Right lobe of liver (tissue), 6 donors: ENCODE measurements at regions not wholly inside any gene's neighbourhood (a gene's known extent, or its start where the extent isn't known, plus 50 kb on each side); places are given as distances from the start of the nearest gene placed in this dataset.
A peak's percentile ranks its signal among the peaks of the same experiment; 100 is the strongest.
"Not testable (repeated sequence)": the region's sequence is repeated elsewhere in the genome, so short reads cannot be mapped to it uniquely, and the experiment has no call there.

Source experiments
- ATAC-seq, 4 donors: fragments of 200-7000 bp; cut with Tn5 transposase; one replicate each; pipeline ENCODE4 v1.9.1; 2020; ENCODE audit warnings: mild to moderate bottlenecking in 4 of 4, moderate library complexity in 4 of 4
- DNase-seq, 3 donors: peaks; one replicate each; pipeline ENCODE4 v3.0.0-alpha.2; 2020
- H3K27ac ChIP-seq, 3 donors: fragments of 200-600 bp; one replicate each; pipeline ENCODE4 v1.8.0; 2022
- H3K27me3 ChIP-seq, 2 donors: fragments of 200-600 bp; one replicate each; pipeline ENCODE4 v1.8.0; 2022
- H3K36me3 ChIP-seq, 4 donors: fragments of 200-600 bp; sonication (generic) in 1 of 4; one replicate each; pipeline versions ENCODE4 v1.5.1 to v1.8.0; 2017 to 2022; ENCODE audit warnings: control low read depth in 1 of 4
- H3K4me1 ChIP-seq, 4 donors: fragments of 200-600 bp; sonication (generic) in 1 of 4; one replicate each; pipeline versions ENCODE4 v1.5.1 to v1.8.0; 2017 to 2022; ENCODE audit warnings: control low read depth in 1 of 4
- H3K4me3 ChIP-seq, 3 donors: fragments of 200-600 bp; one replicate each; pipeline ENCODE4 v1.8.0; 2022
- H3K9me3 ChIP-seq, 4 donors: fragments of 200-600 bp; sonication (generic) in 1 of 4; one replicate each; pipeline versions ENCODE4 v1.5.1 to v1.8.0; 2017 to 2022; ENCODE audit warnings: control low read depth in 1 of 4
- POLR2A ChIP-seq: fragments of 450-650 bp; IDR thresholded peaks from one replicate; pipeline ENCODE4 v1.6.1; 2017; ENCODE audit warnings: antibody characterized with exemption, mild to moderate bottlenecking
- WGBS: methylation state at CpG from one replicate; pipeline ENCODE4 v1.1.6; 2018; ENCODE audit warnings: low coverage, low lambda C conversion rate; ENCODE audit not compliant: insufficient coverage; ENCODE audit errors: missing lambda C conversion rate; 5-methylcytosine and 5-hydroxymethylcytosine counted together
- intact Hi-C, 2 donors: fragments of 100-400 bp; cut with DNase I; formaldehyde crosslinking; loops; one replicate each; pipeline versions ENCODE4 v1.11.2 to v1.14.1; 2022
- TF ChIP-seq, protein P1 (sequence below), 4 donors: fragments of 200-600 bp in 3 of 4; fragments of 450-650 bp in 1 of 4; IDR thresholded peaks; one replicate each; pipeline versions ENCODE4 v1.5.1 to v1.8.0; 2016 to 2022; ENCODE audit warnings: antibody characterized with exemption in 4 of 4, mild to moderate bottlenecking in 2 of 4
- donor health status: DM: no; HTN: yes; CAD: no.
- donor health status: DM: no; HTN: no; CAD: no.
- donor health status: DM: no; HTN: no; CAD: no.
- donor health status: DM: no; HTN: yes; CAD: no.
- donor health status: DM: no; HTN: yes; CAD: no.

DNA sequence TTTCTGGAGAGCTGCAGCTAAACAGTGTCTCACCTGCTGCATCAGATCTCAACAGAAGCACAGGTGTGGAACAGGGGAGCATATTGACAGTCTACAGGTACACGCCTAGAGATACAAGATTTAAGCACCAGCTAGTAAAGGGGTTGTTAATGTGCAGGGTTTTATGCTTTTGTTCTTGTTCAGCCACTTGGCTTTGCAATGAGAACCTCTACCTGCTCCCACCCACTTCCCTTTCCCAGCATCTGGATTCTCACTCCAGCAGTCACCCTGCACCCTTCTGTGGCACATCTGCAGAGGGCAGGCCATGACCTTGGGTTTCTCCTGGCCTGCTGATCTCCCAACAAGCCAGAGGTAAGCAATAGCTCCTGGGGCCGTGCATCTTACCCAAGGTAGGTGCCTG, 446.6 kb downstream of the BUD13 start:
- Histone ChIP-seq H3K9me3 (no peaks in the 10 kb centered on the region), H3K4me1 (no peaks in the 10 kb centered on the region), H3K4me3 (no peak overlapping the region), H3K27ac (no peak overlapping the region), H3K27me3 (no peaks in the 10 kb centered on the region), H3K36me3 (no peaks in the 10 kb centered on the region)
- ATAC-seq: no peak
- no peak for DNase-seq
- TF ChIP-seq, protein P1, sequence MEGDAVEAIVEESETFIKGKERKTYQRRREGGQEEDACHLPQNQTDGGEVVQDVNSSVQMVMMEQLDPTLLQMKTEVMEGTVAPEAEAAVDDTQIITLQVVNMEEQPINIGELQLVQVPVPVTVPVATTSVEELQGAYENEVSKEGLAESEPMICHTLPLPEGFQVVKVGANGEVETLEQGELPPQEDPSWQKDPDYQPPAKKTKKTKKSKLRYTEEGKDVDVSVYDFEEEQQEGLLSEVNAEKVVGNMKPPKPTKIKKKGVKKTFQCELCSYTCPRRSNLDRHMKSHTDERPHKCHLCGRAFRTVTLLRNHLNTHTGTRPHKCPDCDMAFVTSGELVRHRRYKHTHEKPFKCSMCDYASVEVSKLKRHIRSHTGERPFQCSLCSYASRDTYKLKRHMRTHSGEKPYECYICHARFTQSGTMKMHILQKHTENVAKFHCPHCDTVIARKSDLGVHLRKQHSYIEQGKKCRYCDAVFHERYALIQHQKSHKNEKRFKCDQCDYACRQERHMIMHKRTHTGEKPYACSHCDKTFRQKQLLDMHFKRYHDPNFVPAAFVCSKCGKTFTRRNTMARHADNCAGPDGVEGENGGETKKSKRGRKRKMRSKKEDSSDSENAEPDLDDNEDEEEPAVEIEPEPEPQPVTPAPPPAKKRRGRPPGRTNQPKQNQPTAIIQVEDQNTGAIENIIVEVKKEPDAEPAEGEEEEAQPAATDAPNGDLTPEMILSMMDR (IDR thresholded peaks at IDR 0.05): no peak
- TF ChIP-seq POLR2A: no peak
- intact Hi-C loops: no loop called here
- 41% methylated on average over 2 of the region's 2 CpGs for WGBS

DNA sequence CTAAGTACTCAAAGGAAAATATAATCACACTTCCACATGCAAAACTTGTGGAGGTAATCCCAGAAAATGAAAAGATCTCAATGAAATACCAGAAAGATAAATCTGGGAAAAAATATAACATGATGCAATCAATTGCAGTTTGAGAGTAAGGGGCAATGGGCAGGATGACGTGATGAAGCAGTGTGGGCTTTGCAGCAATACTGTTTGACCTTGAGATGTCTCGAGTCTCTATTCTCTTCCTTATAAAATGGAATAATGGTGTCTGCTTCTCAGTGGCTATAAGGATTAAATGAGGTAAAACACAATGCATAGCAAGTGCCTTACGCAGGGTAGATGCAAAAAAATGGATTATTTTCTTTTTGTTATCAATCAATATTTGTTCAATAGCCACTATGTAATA, 447.5 kb downstream of the BUD13 start:
- ATAC-seq (no peak), DNase-seq (no peak)
- intact Hi-C loops: no loop called here
- Histone ChIP-seq H3K36me3 (no peaks in the 10 kb centered on the region), H3K4me3 (no peak overlapping the region), H3K27ac (no peak overlapping the region), H3K4me1 (no peaks in the 10 kb centered on the region), H3K27me3 (no peaks in the 10 kb centered on the region), H3K9me3 (peaks cover 0 to 5% (median 0%) of the 10 kb centered on the region in 4 donors)
- WGBS: 62% methylated on average over 3 of the region's 3 CpGs
- no peak for TF ChIP-seq POLR2A
- TF ChIP-seq, protein P1 (IDR thresholded peaks at IDR 0.05): no peak

DNA sequence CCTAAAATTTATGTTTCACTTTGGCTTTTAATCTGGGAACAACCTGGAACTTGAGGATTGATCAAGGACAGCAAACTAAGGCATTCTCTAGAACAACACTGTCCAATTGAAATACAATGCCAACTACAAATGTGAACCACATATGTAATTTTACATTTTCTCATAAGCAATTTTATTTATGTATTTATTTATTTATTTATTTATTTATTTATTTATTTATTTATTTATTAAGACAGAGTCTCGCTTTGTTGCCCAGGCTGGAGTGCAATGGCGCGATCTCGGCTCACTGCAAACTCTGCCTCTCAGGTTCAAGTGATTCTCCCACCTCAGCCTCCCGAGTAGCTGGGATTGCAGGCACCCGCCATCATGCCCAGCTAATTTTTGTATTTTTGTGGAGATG, 448.7 kb downstream of the BUD13 start:
- H3K36me3 ChIP-seq, DNase-seq, H3K27me3 ChIP-seq, H3K27ac ChIP-seq, H3K4me3 ChIP-seq, H3K4me1 ChIP-seq, intact Hi-C loops, ATAC-seq, H3K9me3 ChIP-seq: not testable (repeated sequence)
- 84% methylated on average over 5 of the region's 6 CpGs for WGBS

DNA sequence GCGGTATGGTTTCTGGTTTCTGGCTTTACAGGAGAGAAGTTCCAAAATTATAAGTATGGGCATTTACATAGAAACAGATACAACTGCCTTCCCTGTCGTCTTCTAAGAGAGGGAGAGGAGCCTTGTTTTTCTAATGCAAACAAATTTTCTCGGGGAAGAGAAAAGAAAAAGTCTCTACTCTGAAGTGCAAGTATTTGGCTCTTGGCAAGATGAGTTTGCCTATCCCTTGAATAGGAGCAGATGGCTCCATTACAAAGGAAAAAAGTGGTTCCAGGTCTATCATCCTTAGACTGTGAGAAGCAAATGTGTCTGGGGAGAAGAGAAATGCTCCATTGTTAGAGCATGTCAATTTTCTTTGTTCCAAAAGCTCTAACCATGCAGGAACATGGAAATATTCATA, 455.6 kb downstream of the BUD13 start:
- no peak overlapping the region for H3K4me3 ChIP-seq
- H3K4me1 ChIP-seq: peaks cover 0 to 13% (median 2%) of the 10 kb centered on the region in 4 donors
- H3K27me3 ChIP-seq: no peaks in the 10 kb centered on the region
- WGBS: 63% methylated on average over 3 of the region's 3 CpGs
- H3K9me3 ChIP-seq: peaks cover 0 to 5% (median 0%) of the 10 kb centered on the region in 4 donors
- intact Hi-C loops: no loop called here
- H3K36me3 ChIP-seq: no peaks in the 10 kb centered on the region
- ATAC-seq: no peak
- no peak for DNase-seq
- no peak overlapping the region for H3K27ac ChIP-seq
- TF ChIP-seq, protein P1 (IDR thresholded peaks at IDR 0.05): no peak
- no peak for TF ChIP-seq POLR2A

DNA sequence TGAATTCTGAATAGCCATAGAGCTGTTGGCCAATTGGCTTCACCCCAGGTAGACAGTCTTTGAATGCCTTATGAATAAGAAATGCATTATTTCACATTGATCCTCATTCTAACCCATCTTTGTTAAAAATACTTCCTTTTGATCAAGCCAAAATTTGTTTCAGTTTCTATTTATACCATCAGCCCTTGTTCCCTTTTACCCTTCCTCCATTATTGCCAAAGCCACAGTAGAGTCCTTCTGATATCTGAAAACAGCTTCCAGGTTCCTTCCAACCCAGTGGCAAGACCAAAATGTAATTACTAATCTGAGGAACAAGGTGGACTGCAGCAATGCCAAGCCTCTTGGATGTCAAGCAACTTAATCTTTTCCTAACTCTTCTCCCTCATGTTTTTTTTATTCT, 458.8 kb downstream of the BUD13 start:
- no peak for DNase-seq
- intact Hi-C loops: no loop called here
- Histone ChIP-seq H3K4me1 (peaks cover 0 to 13% (median 2%) of the 10 kb centered on the region in 4 donors), H3K4me3 (no peak overlapping the region), H3K36me3 (no peaks in the 10 kb centered on the region), H3K27me3 (no peaks in the 10 kb centered on the region), H3K9me3 (no peaks in the 10 kb centered on the region), H3K27ac (no peak overlapping the region)
- TF ChIP-seq POLR2A: no peak
- peak in 1 of 4 donors; percentile 24 for ATAC-seq
